IMR-90 (cell line): ENCODE measurements at regions not wholly inside any gene's neighbourhood (a gene's known extent, or its start where the extent isn't known, plus 50 kb on each side); places are given as distances from the start of the nearest gene placed in this dataset.
A peak's percentile ranks its signal among the peaks of the same experiment; 100 is the strongest.

ENCODE experiments used
- ATAC-seq: fragments of 200-7000 bp; cut with Tn5 transposase; 2 replicates; pipeline ENCODE4 v1.9.1; 2020; ENCODE audit warnings: low read depth, mild to moderate bottlenecking, moderate library complexity
- BruUV-seq: library from RNA; stranded (reverse); fragments of 400-500 nt; replicated peaks from 2 replicates; lab custom pipeline; 2021; lab: Mats Ljungman, UMichigan
- CTCF ChIA-PET: fragments of 300-600 bp; formaldehyde crosslinking; extraction: SDS; loops from one replicate; lab custom pipeline; 2021; ENCODE audit warnings: antibody characterized with exemption; lab: Yijun Ruan, JAX
- POLR2A ChIA-PET: fragments of 300-600 bp; sonication (Branson Sonifier 250); formaldehyde crosslinking; loops from one replicate; lab custom pipeline; 2022; ENCODE audit warnings: antibody characterized with exemption; ENCODE audit not compliant: unreplicated experiment; lab: Charles Lee
- DNase-seq: peaks from one replicate; pipeline ENCODE4 v3.0.0; 2013
- H2AFZ ChIP-seq: replicated peaks from 2 replicates; pipeline ENCODE3; 2013; ENCODE audit warnings: low read length, mild to moderate bottlenecking; ENCODE audit not compliant: poor library complexity
- H2AK5ac ChIP-seq: 2 replicates; pipeline ENCODE4 v1.6.1; 2013; ENCODE audit warnings: low read depth, low read length, inconsistent platforms
- H2AK9ac ChIP-seq: replicated peaks from 2 replicates; pipeline ENCODE3; 2013; ENCODE audit warnings: mild to moderate bottlenecking, low read depth, low read length, moderate library complexity; ENCODE audit not compliant: poor library complexity
- H2BK120ac ChIP-seq: 2 replicates; pipeline ENCODE4 v1.6.1; 2013; ENCODE audit warnings: low read depth, low read length, inconsistent platforms
- H2BK15ac ChIP-seq: 3 replicates; pipeline ENCODE4 v1.6.1; 2013; ENCODE audit warnings: low read depth, low read length, inconsistent platforms
- H2BK20ac ChIP-seq: 2 replicates; pipeline ENCODE4 v1.6.1; 2013; ENCODE audit warnings: low read depth, mild to moderate bottlenecking, inconsistent platforms, low read length, moderate library complexity
- H2BK5ac ChIP-seq: 2 replicates; pipeline ENCODE4 v1.6.1; 2013; ENCODE audit warnings: mild to moderate bottlenecking, low read depth, low read length, inconsistent platforms; ENCODE audit not compliant: poor library complexity, severe bottlenecking
- H3K14ac ChIP-seq: replicated peaks from 2 replicates; pipeline ENCODE4 v1.6.1; 2013; ENCODE audit warnings: low read depth, low read length, inconsistent platforms
- H3K18ac ChIP-seq: 2 replicates; pipeline ENCODE4 v1.6.1; 2013; ENCODE audit warnings: low read depth, low read length, control low read depth
- H3K23ac ChIP-seq: 2 replicates; pipeline ENCODE4 v1.6.1; 2013; ENCODE audit warnings: low read depth, low read length, inconsistent platforms
- H3K27ac ChIP-seq: 2 replicates; pipeline ENCODE4 v1.5.1; 2013; ENCODE audit warnings: mild to moderate bottlenecking, control low read depth, low read length; ENCODE audit not compliant: insufficient read depth
- H3K27me3 ChIP-seq: 2 replicates; pipeline ENCODE4 v1.6.1; 2013; ENCODE audit warnings: low read length; ENCODE audit not compliant: control insufficient read depth, insufficient read depth
- H3K36me3 ChIP-seq: 2 replicates; pipeline ENCODE4 v1.6.1; 2013; ENCODE audit warnings: low read length, mixed read lengths; ENCODE audit not compliant: control insufficient read depth, insufficient read depth
- H3K4ac ChIP-seq: 2 replicates; pipeline ENCODE4 v1.6.1; 2013; ENCODE audit warnings: low read depth, low read length, inconsistent platforms
- H3K4me1 ChIP-seq: 2 replicates; pipeline ENCODE4 v1.6.1; 2013; ENCODE audit warnings: low read length, mixed read lengths; ENCODE audit not compliant: control insufficient read depth, insufficient read depth
- H3K4me2 ChIP-seq: 2 replicates; pipeline ENCODE4 v1.6.1; 2013; ENCODE audit warnings: low read depth, mild to moderate bottlenecking, control low read depth, low read length, moderate library complexity
- H3K4me3 ChIP-seq: 2 replicates; pipeline ENCODE4 v1.5.1; 2013; ENCODE audit warnings: low read depth, mild to moderate bottlenecking, control low read depth, low read length, moderate library complexity; ENCODE audit not compliant: insufficient read depth
- H3K56ac ChIP-seq: 2 replicates; pipeline ENCODE4 v1.6.1; 2013; ENCODE audit warnings: low read length, inconsistent platforms; ENCODE audit not compliant: insufficient read depth; ENCODE audit errors: extremely low read depth
- H3K79me1 ChIP-seq, 2 experiments: 2 replicates each; pipeline ENCODE4 v1.6.1; 2013; ENCODE audit warnings: low read length in 2 of 2, inconsistent platforms in 1 of 2, low read depth in 1 of 2
- H3K9ac ChIP-seq: 2 replicates; pipeline ENCODE4 v1.6.1; 2013; ENCODE audit warnings: low read depth, low read length, control low read depth
- H3K9me1 ChIP-seq: 2 replicates; pipeline ENCODE4 v1.6.1; 2013; ENCODE audit warnings: low read length, inconsistent platforms; ENCODE audit not compliant: insufficient read depth
- H3K9me3 ChIP-seq: 2 replicates; pipeline ENCODE4 v1.6.1; 2013; ENCODE audit warnings: low read length; ENCODE audit not compliant: control insufficient read depth, insufficient read depth
- H4K20me1 ChIP-seq: 2 replicates; pipeline ENCODE4 v1.6.1; 2013; ENCODE audit warnings: low read length, inconsistent platforms; ENCODE audit not compliant: insufficient read depth
- H4K5ac ChIP-seq: 2 replicates; pipeline ENCODE4 v1.6.1; 2013; ENCODE audit warnings: mild to moderate bottlenecking, low read depth, low read length, control low read depth
- H4K8ac ChIP-seq, 2 experiments: 2 replicates each; pipeline ENCODE4 v1.6.1; 2013; ENCODE audit warnings: low read depth in 2 of 2, low read length in 2 of 2, control low read depth in 1 of 2, inconsistent platforms in 1 of 2
- H4K91ac ChIP-seq: 2 replicates; pipeline ENCODE4 v1.6.1; 2013; ENCODE audit warnings: low read depth, low read length, inconsistent platforms; ENCODE audit not compliant: insufficient read depth
- BHLHE40 ChIP-seq: fragments of 150-350 bp; IDR thresholded peaks from 2 replicates; pipeline ENCODE4 v1.6.1; 2016; ENCODE audit warnings: mild to moderate bottlenecking, low read depth, low read length
- CHD1 ChIP-seq: IDR thresholded peaks from 2 replicates; pipeline ENCODE4 v1.6.1; 2012; ENCODE audit warnings: low read depth, low read length, improper control_type of control experiment
- CTCF ChIP-seq: conservative IDR thresholded peaks from 2 replicates; pipeline ENCODE4 v1.5.1; 2012; ENCODE audit warnings: mild to moderate bottlenecking, low read depth, low read length, improper control_type of control experiment
- FOS ChIP-seq: fragments of 150-350 bp; IDR thresholded peaks from 2 replicates; pipeline ENCODE4 v1.6.1; 2016; ENCODE audit warnings: low read depth, low read length
- MAFK ChIP-seq: IDR thresholded peaks from 2 replicates; pipeline ENCODE4 v1.6.1; 2012; ENCODE audit warnings: low read depth, low read length, improper control_type of control experiment
- MAZ ChIP-seq: IDR thresholded peaks from 2 replicates; pipeline ENCODE4 v1.6.1; 2012; ENCODE audit warnings: low read depth, mild to moderate bottlenecking, low read length, improper control_type of control experiment, moderate library complexity, borderline replicate concordance
- NFE2L2 ChIP-seq: fragments of 150-350 bp; IDR thresholded peaks from 2 replicates; pipeline ENCODE4 v1.6.1; 2016; ENCODE audit warnings: low read depth, mild to moderate bottlenecking, low read length
- POLR2A ChIP-seq: IDR thresholded peaks from 2 replicates; pipeline ENCODE4 v1.6.1; 2012; ENCODE audit warnings: mild to moderate bottlenecking, low read depth, low read length
- RAD21 ChIP-seq: IDR thresholded peaks from 2 replicates; pipeline ENCODE4 v1.6.1; 2012; ENCODE audit warnings: low read length, improper control_type of control experiment
- RCOR1 ChIP-seq: IDR thresholded peaks from 2 replicates; pipeline ENCODE4 v1.6.1; 2012; ENCODE audit warnings: mild to moderate bottlenecking, low read length, improper control_type of control experiment; ENCODE audit not compliant: insufficient replicate concordance
- RFX5 ChIP-seq: IDR thresholded peaks from 2 replicates; pipeline ENCODE4 v1.8.0; 2012; ENCODE audit warnings: low read depth, mild to moderate bottlenecking, low read length, moderate library complexity
- SMC3 ChIP-seq: fragments of 150-350 bp; IDR thresholded peaks from 2 replicates; pipeline ENCODE4 v1.6.1; 2016; ENCODE audit warnings: low read depth, mild to moderate bottlenecking, antibody characterized with exemption, low read length, moderate library complexity
- USF2 ChIP-seq: fragments of 150-350 bp; IDR thresholded peaks from 2 replicates; pipeline ENCODE4 v1.6.1; 2017; ENCODE audit warnings: mild to moderate bottlenecking, antibody characterized with exemption, low read length, low read depth
- WGBS, 2 experiments: methylation state at CpG; one replicate each; pipeline versions ENCODE4 v1.1.5 to v1.1.7; 2013; ENCODE audit warnings: missing lambda C conversion rate in 2 of 2; ENCODE audit not compliant: insufficient read length in 1 of 2; ENCODE audit errors: extremely low coverage in 2 of 2; 5-methylcytosine and 5-hydroxymethylcytosine counted together
- dilution Hi-C: fragments of 300-500 bp; cut with HindIII; formaldehyde crosslinking; loops from one replicate; pipeline ENCODE4 v1.14.3; 2018; ENCODE audit warnings: low sequenced_read_pairs; ENCODE audit not compliant: unreplicated experiment
- in situ Hi-C: fragments of 300-500 bp; cut with MboI; formaldehyde crosslinking; loops from 3 replicates; pipeline ENCODE4 v1.14.3; 2019; ENCODE audit warnings: low sequenced_read_pairs, inconsistent platforms, mixed read lengths
- intact Hi-C: fragments of 100-400 bp; cut with micrococcal nuclease; formaldehyde crosslinking; loops from 2 replicates; pipeline ENCODE4 v1.10.0; 2022
- TF ChIP-seq, protein P1 (sequence below): fragments of 150-350 bp; IDR thresholded peaks from 2 replicates; pipeline ENCODE4 v1.6.1; 2016; ENCODE audit warnings: low read depth, mild to moderate bottlenecking, low read length, moderate library complexity, borderline replicate concordance

DNA sequence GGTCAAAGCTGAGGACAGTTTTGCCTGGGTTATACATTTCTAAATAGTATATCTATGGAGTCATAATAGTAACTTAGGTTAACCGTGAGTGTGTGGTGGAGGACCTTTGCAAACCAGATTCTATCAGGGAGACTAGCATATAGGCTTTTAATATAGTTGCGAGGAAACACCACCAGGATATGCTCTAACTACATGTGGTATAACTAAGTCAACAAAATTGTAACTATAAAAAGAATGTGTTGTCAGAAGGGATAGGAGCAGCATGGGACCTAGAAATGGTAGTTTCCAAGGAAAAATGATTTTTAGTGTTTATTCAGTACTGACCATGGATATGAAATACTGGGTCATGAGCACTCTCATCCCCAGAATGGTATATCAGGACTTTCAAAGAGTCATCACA is 338.1 kb downstream of the TGFB2 start:
- POLR2A ChIA-PET: interaction anchor here (0.6 kb wide), 1 partner anchor 203 kb away, joined by 3 read pairs; no protein-coding TSS in a partner anchor
- Histone ChIP-seq H4K5ac (no peak overlapping the region), H3K27me3 (no peaks in the 10 kb centered on the region; the same call in 1 of the 2 replicates), H2BK20ac (no peak overlapping the region), H3K4me3 (no peak overlapping the region), H2BK120ac (no peak overlapping the region), H3K18ac (no peak overlapping the region), H4K20me1 (no peaks in the 10 kb centered on the region), H3K9me3 (no peaks in the 10 kb centered on the region), H2AFZ (no peak overlapping the region), H3K4me2 (no peak overlapping the region), H3K9ac (no peak overlapping the region), H2AK9ac (no peak overlapping the region), H3K36me3 (no peaks in the 10 kb centered on the region), H4K8ac (no peak overlapping the region), H3K14ac (no peak overlapping the region), H4K91ac (no peak overlapping the region), H3K23ac (no peak overlapping the region), H2BK15ac (no peak overlapping the region), H3K56ac (no peak overlapping the region), H3K4ac (no peak overlapping the region), H2AK5ac (no peak overlapping the region), H2BK5ac (no peak overlapping the region), H3K27ac (no peak overlapping the region), H3K9me1 (no peaks in the 10 kb centered on the region), H3K4me1 (peaks cover 3% of the 10 kb centered on the region; the same call in 1 of the 2 replicates), H3K79me1 (no peaks in the 10 kb centered on the region)
- CTCF ChIA-PET: interaction anchor here (1.2 kb wide), 1 partner anchor 10 kb away, joined by 5 read pairs; no protein-coding TSS in a partner anchor
- no TSS peak for BruUV-seq
- ATAC-seq (no peak), DNase-seq (peak; percentile 35)
- dilution Hi-C loops (no loop called here), intact Hi-C loops (loop anchor here (10.0 kb wide), 1 partner anchor 522 kb away; no protein-coding TSS in a partner anchor), in situ Hi-C loops (no loop called here)
- no CpG with 5 or more reads among the region's 2 CpGs for WGBS, 2 experiments
- no peak for TF ChIP-seq POLR2A
- TF ChIP-seq MAFK: no peak
- no peak for TF ChIP-seq RCOR1
- TF ChIP-seq CTCF: 0 out of 2 replicates have a peak, but pooled peaks have one; percentile 23
- TF ChIP-seq NFE2L2: no peak
- no peak for TF ChIP-seq RFX5
- TF ChIP-seq CHD1: no peak
- no peak for TF ChIP-seq USF2
- TF ChIP-seq SMC3: peak; percentile 32; the same call in 1 of the 2 replicates
- no peak for TF ChIP-seq FOS
- TF ChIP-seq MAZ: no peak
- peak; percentile 29 for TF ChIP-seq RAD21
- no peak for TF ChIP-seq BHLHE40
- TF ChIP-seq, protein P1, sequence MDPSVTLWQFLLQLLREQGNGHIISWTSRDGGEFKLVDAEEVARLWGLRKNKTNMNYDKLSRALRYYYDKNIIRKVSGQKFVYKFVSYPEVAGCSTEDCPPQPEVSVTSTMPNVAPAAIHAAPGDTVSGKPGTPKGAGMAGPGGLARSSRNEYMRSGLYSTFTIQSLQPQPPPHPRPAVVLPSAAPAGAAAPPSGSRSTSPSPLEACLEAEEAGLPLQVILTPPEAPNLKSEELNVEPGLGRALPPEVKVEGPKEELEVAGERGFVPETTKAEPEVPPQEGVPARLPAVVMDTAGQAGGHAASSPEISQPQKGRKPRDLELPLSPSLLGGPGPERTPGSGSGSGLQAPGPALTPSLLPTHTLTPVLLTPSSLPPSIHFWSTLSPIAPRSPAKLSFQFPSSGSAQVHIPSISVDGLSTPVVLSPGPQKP: no peak
